ENCODE measurements at regions not wholly inside any gene's neighbourhood (a gene's known extent, or its start where the extent isn't known, plus 50 kb on each side); places are given as distances from the start of the nearest gene placed in this dataset.

DNA sequence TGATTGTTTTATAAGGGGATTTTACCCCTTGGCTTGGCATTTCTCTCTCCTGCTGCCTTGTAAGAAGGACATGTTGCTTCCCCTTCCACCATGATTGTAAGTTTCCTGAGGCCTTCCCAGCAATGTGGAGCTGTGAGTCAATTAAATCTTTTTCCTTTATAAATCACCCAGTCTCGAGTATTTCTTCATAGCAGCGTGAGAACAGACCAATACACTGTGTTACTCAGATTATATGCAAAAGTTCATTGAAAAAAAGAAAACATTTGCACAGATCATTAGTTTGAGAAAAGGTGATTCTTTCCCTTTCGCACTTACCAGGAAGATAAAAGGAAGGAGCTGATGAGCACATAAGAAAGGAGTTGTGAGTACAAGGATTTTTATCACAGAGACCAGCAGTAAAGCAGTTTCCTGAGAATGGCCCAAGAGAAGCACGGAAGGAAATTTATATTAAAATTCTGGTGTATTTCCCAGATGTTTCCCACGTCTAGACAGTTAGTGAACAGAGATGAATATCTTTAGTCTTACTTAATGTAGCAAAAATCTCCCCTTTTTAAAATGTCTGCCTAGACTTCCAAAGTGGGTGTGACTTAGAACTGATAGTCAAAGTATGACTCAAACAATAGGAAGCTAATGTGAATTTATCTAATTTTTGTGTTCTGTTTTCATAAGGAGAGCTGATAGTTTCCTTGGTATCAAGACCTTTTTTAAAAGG is 431.8 kb upstream of the SGCG start:
- TF ChIP-seq CTCF (IDR thresholded peaks at IDR 0.05) (no peak), POLR2A (IDR thresholded peaks at IDR 0.05) (no peak)

Measured in testis (tissue), 2 donors.